SHP77 treated with DMSO at 0.1 percent for 48 hours (cell line): ENCODE measurements at regions not wholly inside any gene's neighbourhood (a gene's known extent, or its start where the extent isn't known, plus 50 kb on each side); places are given as distances from the start of the nearest gene placed in this dataset.
"Not testable (repeated sequence)": the region's sequence is repeated elsewhere in the genome, so short reads cannot be mapped to it uniquely, and the experiment has no call there.

ENCODE experiments used
- DNase-seq: peaks from one replicate; lab custom pipeline; 2025; lab: John Stamatoyannopoulos, UW

DNA sequence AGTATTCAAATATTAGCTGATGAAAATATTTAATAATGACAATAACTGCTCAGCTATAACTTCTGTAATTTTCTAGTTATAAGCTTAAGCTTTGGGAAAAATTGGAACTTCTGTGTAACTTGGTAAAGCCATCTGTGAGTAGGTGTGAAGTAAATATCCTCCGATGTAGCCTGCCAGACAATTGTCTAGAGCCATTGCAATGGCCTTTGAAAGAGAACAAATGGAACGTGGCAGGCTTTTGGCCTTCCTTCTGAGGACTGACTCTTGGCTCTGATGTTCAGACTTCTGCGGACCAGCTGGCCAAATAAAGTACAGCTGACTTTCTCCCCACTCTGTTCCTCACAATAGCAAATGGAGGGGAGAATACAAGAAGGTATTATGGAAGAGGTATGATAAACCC lies 203.4 kb upstream of the NMUR2 start:
- DNase-seq, result no peak

DNA sequence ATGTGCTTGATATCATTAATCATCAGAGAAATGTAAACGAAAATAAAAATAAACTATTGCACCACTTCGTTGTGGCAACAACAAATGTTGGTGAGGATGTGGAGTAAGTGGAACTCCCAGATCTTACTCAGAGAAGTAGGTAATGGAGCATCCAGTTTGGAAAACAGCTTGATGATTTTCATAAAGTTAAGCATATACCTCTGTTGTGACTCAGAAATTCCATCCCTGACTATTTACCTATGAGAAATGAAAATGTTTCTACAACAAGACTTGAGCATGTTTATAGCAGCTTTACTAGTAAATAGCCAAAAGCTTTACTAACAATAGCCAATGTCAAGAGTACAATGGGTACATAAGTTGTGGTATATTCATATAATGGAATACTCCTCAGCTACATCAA lies 214.7 kb upstream of the NMUR2 start:
- no peak for DNase-seq

DNA sequence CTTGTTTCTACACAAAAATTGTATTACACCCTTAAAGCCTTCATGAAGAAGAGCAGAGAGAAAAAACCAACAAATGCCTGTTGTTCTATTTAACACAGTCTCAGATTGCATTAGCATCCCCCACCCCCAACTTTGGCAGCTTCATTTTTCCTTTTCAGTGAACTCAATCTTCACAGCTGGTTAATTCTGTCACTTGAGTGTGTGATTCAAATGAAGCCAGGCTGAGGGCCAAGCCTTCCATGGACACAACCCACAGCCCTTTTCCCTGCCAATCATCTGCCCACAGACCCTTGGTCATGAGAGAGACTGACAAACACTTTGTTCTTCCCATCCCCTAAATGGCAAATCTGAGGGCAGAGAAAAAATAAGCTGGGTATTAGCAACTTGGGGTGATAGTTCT lies 217.5 kb upstream of the NMUR2 start:
- DNase-seq, result no peak

DNA sequence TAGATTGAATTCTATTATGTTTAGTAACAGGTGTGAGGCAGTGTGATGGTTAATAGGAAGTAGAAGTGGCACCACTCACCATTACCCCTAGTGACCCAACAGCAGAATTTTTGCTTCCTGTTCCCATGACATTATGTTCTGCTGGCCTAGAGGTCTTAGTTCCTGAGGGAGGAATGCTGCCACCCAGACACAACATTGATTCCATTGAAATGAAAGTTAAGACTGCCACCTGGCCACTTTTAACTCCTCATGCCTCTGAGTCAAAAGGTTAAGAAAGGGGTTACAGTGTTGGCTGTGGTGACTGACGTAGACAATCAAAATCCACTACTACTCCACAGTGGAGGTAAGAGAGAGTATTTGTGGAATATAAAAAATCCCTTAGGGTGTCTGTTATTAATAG lies 218.9 kb upstream of the NMUR2 start:
- no peak for DNase-seq

GRCh38 chr5:152625696-152626095 lies 220.6 kb upstream of the NMUR2 start:
- DNase-seq, result no peak

DNA sequence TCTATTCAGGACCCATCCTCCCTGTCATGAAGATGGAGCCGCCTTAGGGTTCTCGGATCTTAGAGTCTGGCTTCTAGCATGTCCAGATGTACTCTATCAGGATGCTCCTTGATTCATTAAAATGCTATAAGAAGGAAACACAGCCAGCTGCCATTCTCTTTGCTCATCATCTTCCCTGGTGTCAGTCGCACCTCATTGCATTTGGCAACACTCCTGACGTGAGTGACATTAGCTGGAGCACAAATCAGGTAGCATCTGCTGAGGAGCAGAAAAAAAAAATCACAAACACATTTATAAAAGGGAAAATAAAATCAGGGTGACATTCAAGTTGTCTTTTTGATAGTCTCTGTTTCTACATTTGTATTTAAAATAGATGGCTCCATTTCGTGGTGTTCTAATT lies 226.1 kb upstream of the NMUR2 start:
- DNase-seq, result no peak

DNA sequence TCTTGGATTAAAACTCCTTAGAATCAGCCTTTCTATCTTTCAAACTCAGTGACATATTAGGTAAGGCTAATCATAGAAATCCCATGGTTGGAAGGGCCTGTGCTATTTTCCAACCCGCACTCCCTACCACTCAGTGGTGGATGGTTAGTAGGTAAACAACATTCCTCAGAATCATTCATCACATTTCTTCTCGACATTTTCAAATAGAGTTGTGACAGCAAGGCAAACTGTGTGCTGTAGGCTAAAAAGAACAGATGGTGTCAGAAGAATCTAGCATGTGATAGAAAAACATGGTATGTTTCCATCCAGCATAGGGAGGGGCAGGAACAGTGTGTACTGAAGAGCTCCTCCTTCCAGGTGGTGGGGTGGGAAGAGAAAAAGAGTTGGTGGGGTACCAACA lies 227.3 kb upstream of the NMUR2 start:
- no peak for DNase-seq

DNA sequence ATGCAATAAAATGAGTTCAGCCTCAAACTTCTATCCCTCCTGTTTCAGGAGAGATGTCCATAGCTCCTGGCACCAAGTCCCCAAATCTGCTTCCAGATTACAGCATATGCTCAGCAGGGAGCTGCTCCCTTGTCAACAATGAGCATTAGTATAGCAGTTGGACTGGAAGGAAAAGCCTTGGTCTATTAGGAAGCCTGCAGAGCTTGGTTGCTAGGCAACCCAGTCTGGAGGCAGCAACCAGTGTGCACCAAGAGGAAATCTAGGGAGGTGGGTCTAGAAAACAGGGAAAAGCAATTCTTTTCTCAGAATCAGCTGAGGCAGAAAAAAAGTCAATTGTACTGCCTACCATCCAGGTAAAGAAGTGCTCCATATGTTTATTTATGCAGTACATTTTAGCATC lies 229.5 kb upstream of the NMUR2 start:
- no peak for DNase-seq

GRCh38 chr5:152638996-152639552 lies 234.0 kb upstream of the NMUR2 start:
- no peak for DNase-seq

- no peak for DNase-seq
Measured at GRCh38 chr5:152641970-152642805, 237.1 kb upstream of the NMUR2 start.

DNA sequence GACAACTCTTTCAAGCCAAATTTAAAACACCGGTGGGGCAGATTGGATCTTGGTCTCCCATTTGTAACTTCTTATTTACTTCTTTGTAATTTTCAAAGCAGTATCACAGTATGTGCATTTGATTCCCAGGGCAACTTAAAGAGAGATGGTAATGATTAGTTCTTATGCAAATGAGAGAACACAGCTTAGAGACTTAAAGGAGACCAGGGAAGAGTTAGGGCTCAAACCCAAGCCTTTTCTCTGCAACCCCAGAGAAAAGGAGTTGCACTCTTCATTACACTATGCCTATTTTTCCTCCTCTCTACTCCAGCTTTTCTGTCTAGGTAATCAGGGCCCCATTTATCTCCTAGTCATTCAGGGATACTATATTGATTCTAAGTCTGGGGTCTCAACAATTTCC lies 237.8 kb upstream of the NMUR2 start:
- DNase-seq, result no peak

GRCh38 chr5:152644029-152644728 lies 239.1 kb upstream of the NMUR2 start:
- DNase-seq, result no peak

- DNase-seq, result no peak
Measured at GRCh38 chr5:152649609-152650008, 244.5 kb upstream of the NMUR2 start.

DNA sequence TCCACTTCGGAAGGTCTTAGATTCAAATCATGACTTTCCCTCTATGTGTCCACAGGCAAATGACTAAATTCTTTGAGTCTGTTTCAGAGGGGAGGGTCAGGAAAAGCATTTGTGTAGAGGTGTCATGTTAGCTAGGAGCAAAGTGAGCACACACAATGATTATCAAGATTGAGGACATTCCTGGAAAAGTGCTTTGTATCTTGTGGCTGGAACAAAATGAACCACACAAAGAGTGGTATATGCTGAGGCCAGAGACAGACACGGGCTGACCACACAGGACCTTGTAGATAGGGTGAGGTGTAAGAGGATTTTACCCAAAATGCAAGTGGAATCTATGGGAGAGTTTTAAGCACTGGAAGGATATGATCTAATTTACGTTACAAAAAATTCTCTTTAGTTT lies 245.3 kb upstream of the NMUR2 start:
- no peak for DNase-seq

DNA sequence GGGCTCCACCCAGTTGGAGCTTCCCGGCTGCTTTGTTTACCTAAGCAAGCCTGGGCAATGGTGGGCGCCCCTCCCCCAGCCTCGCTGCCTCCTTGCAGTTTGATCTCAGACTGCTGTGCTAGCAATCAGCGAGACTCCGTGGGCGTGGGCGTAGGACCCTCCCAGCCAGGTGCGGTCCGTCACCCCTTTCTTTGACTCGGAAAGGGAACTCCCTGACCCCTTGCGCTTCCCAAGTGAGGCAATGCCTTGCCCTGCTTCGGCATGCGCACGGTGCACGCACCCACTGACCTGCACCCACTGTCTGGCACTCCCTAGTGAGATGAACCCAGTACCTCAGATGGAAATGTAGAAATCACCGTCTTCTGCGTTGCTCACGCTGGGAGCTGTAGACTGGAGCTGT lies 254.4 kb upstream of the NMUR2 start:
- not testable (repeated sequence) for DNase-seq

DNA sequence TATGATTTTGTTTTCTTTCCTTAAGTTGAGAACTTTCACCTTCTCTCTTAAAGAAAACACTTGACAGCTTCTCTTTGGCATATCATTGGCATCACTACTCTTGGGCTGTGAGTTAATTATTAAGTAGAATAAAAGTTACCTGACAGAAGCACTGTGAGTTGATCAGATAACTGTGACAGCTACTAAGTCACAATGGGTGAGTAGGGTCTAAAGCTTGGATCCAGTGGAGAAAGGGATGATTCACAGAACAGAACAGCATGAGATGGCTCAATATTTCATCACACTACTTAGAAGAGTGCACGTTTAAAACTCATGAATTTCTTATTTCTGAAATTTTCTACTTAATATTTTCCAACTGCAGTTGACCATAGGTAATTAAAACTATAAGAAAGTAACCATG lies 268.5 kb upstream of the NMUR2 start:
- no peak for DNase-seq

- DNase-seq, result no peak
Measured at GRCh38 chr5:152674403-152674802, 269.3 kb upstream of the NMUR2 start.

- DNase-seq, result no peak
Measured at GRCh38 chr5:152676196-152676595, 271.1 kb upstream of the NMUR2 start.

DNA sequence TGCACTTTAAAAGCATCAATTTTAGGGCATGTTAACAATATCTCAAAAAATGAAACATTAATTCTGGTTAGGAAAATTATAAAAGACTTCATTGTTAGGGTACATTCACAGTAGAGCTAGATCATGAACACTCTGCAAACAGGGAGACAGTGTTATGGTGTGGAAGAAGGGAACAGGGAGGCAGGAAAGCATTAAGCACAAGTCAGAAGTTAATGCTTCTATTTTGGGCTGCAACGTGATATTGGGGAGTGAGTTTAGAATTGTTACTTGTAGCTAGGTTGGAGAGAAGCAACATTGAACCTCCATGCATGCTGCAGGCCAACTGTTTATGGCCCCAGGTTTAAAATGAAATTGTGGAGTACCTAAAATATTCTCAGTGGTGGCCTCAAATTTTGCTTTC lies 278.1 kb upstream of the NMUR2 start:
- DNase-seq, result no peak

DNA sequence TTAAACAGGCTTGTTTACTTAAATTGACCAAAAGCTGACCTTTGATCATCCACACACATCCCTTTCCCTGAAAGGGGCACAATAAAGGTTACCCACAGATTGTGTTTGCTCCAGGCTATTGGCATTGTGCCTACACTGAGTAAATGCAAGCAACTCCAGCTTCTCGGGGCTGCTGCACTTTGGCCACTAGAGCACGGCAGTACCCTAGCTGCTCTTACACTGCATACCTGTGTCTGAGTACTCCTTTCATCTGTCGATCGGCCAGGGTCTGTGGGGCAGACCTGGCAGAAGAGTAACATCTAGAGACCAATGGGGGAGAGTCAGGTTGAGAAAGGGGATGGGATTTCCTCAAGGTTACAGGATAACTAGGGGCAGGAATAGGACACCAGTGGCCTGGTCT lies 281.9 kb upstream of the NMUR2 start:
- DNase-seq, result no peak

DNA sequence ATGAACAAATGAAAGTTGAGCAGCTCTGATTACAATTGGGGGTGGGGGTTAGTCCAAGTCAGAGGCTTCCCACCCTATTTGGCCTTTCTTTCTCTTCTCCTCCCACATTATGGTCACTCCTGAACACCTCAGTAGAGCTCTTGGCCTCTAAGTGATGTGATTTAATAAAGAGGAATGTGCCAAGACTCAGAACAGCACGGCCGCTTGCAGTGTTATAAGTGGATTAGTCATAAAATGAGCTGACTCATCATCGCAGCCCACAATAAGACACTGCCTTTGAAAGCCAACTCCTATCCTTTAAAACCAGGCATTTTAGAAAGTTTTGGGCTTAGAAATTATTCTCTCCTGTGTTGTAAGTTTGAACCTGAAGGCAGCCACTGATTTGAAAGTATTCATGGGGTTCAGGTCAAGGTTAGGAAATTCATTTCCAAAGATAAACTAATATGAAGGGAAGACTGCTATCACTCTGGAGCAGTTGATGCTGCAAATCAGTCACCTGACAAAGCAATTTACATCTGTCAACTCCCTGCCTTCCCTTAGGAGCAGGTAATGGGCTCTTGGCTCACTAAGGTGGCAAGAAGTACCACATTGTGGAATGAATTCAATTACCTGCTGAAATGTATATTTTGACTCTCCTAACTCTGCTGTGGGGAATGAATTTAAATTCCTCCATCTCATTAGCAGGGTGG lies 283.6 kb upstream of the NMUR2 start:
- no peak for DNase-seq

GRCh38 chr5:152689250-152689711 lies 284.2 kb upstream of the NMUR2 start:
- DNase-seq, result no peak

DNA sequence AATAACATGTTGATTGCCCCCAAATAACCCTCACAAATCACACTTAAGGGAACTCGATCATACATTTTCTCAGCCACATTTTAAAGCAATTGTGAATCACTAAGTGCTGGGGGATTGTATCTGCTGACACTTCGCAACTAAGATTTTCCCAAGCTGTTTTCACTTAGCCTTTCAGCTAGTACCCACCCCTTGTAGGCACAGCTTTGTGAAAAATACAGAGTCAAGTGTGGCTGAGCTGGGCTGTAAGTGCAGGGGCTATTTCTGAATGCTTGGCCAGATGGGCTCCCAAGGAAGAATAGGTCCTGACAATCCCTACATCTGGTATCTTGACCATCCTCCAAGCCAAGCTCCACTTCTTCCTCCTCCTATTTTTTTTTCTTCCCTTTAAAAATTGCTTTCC lies 289.2 kb upstream of the NMUR2 start:
- no peak for DNase-seq
